ENCODE measurements at regions not wholly inside any gene's neighbourhood (a gene's known extent, or its start where the extent isn't known, plus 50 kb on each side); places are given as distances from the start of the nearest gene placed in this dataset.

DNA sequence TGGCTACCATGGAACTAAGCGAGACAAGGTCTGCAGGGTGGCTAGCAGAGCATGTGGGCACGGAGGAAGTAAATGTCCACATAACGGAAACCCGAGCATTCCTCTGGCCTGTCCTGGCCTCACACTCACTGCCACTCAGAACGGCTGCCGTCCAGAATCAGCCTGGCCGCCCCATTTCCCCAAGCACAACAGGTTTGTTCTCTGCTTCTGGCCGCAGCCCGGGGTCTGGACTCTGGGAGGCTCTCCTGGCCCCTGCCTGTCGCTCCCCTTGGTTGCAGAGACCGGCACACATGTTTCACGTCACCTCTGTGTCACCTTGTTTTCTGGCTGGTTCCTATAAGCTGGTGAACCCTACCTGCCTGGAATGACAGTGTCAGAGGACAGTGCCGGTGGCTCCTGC, 69.3 kb downstream of the GLI2 start:
- no peak for ATAC-seq
- no peak for DNase-seq
- intact Hi-C loops (cut with DNase I), result no loop called here

DNA sequence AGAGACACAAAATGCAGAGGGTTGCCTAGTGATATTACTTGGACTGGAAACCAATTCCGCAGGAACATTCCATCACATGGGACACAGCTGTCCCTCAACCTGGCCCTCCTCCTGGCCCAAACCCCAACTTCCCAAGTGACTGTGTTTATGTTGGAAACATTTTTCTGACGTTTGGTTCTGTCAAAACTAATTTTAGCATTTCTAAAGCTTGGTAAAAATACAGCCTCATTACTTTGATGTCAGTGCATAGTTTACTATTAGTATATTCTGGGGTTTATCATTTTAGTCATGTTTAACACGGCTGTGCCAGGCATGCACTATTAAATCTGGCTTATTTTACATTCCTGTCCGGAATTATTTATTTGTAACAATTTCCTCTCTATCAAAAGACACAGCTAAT, 69.9 kb downstream of the GLI2 start:
- ATAC-seq (no peak), DNase-seq (no peak)
- intact Hi-C loops (cut with DNase I), result no loop called here

DNA sequence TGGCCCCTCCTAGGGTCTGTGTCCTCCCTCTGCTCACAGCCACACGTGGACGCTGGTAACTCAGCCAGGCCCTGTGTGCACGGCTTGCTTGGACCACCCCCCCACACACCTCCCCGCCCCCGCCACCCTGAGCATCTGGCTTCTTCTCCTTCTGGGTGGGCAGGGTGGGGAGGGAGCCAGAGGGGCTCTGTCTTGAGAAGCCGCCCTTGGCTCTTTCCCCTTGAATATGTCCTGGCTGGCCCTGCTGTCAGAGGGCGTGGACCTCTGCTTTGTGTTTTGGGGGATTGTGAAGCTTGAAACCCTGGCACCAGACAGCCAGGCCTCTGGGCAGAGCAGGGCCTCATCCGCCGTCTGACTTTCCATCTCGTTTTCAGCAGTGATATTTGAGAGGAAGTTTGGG, 72.1 kb downstream of the GLI2 start:
- intact Hi-C loops (cut with DNase I), result no loop called here
- no peak for DNase-seq
- ATAC-seq, result no peak

DNA sequence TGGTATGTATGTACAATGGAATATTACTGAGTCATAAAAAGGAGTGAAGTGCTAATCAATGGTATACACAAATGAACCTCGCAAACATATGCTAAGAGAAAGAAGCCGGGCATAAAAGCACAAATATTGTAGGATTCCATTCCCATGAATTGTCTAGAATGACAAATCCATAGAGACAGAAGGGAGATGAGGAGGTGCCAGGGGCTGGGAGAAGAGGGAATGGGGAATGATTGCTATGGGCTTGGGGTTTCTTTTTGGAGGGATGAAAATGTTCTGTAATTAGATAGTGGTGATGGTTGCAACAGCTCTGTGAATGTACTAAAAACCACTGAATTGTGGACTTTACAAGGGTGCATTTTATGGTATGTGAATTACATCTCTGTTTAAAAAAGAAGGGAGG, 73.5 kb downstream of the GLI2 start:
- DNase-seq (no peak), ATAC-seq (no peak)
- intact Hi-C loops (cut with DNase I), result no loop called here

DNA sequence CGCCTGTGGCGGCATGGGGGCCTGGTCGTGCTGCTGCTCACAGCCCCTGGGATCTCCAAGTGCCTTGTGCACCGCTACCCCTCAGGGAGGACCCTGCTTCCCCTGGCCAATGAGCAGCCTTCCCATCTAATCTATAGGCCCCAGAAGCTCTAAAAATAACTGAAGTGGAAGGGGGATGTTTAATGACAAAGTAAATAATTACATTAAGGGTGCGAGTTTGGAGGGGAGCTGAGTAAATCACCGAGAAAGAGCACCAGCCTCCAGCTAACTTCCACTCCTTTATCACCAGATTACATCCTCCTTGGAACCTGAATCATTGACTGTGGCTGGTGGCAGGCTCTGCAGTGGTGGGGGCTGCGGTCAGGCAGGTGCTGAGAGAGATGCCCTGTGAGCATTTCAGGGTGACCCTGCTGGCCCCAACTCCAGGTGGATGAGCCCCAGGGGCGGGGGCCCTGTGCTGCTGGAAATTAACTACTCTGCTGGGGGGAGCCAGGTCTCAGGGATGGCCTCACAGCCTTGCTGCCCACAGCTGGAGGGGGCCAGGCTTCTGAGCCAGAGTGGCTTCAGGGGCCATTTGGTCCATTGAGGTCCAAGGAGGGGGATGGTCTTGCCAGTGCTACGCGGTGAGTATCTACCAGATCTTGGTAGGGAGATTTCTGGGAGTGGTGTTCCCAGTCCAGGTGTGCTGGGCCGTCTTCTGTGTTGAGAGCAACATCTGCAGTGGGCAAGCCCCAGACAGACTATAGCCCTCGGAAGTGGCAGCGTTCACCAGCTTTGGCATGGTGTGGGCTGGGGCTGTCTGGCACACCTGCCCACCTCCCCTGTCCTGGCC, 74.2 kb downstream of the GLI2 start:
- intact Hi-C loops (cut with DNase I), result no loop called here
- DNase-seq, result no peak
- ATAC-seq, result no peak

DNA sequence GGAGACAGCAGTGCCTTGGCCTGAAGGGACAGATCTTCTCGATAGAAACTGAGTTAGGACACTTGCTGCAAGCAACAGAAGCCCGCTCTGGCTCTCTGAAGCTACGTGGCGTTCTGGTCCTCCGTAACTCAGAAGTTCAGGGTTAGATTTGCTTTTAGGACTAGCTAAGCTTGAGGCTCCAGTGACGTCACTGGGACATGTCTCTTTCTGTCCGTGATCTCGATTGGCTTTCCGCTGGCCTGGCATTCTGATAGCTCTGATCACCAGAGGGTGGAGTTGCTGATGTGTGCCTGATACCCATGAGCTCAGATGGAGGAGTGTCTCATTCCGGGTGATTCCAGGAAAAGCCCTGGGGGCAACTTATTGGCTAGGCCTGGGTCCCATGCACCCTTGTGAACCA, 75.0 kb downstream of the GLI2 start:
- DNase-seq (no peak), ATAC-seq (no peak)
- intact Hi-C loops (cut with DNase I), result no loop called here

DNA sequence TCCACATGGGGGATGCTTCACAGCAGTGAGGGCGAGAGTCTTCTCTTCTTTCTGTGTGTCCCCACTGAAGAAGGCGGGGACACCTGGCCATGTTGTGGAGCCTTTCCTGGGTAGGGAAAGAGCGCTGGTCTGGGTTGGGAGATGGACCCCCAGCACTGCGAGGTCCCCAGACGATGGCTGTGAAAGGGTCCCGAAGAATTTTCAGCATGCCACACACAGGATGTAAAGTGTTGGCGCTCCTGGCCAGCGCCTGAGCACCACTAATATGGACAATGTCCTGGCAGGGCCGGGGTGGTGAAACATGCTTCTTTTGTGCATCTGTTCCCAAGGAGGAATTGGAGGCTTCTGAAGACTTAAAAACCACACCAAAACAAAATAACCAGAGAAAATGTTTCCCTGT, 77.2 kb downstream of the GLI2 start:
- intact Hi-C loops (cut with DNase I), result no loop called here
- DNase-seq (no peak), ATAC-seq (no peak)

DNA sequence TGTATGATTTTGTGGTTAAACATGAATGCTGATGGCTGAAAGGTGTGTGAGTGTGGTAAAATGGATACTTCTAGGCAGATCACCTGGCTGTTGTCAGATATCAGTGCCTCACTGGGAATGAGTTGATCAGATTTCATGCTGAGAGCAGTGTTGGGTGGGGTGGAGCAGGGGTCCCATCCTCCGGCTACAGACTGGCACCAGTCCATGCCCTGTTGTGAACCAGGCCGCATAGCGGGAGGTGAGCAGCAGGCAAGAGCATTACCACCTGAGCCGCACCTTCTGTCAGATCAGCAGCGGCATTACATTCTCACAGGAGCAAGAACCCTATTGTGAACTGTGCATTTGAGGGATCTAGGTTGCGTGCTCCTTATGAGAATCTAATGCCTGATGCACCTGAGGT, 78.7 kb downstream of the GLI2 start:
- intact Hi-C loops (cut with DNase I), result no loop called here
- ATAC-seq (no peak), DNase-seq (no peak)

DNA sequence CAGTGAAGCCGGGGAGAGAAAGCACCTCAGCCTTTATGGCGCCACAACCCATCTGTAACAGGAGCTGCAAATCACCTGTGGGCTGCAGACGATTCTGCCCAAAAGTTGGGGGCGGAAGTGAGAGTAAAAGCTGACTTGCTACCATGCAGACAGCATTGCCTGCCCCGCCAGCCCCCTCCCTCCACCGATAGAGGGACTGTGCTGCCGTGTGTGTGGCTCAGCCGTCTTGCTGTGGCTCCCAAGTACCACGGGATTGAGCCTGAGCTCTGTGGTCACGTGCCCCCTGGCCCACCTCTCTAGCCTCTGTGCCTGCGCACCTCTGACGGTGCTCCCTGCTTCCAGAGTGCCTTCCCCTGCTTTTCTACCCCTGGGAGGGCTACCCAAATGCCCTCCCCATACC, 79.6 kb downstream of the GLI2 start:
- DNase-seq, result peak; percentile 3
- intact Hi-C loops (cut with DNase I), result no loop called here
- no peak for ATAC-seq

DNA sequence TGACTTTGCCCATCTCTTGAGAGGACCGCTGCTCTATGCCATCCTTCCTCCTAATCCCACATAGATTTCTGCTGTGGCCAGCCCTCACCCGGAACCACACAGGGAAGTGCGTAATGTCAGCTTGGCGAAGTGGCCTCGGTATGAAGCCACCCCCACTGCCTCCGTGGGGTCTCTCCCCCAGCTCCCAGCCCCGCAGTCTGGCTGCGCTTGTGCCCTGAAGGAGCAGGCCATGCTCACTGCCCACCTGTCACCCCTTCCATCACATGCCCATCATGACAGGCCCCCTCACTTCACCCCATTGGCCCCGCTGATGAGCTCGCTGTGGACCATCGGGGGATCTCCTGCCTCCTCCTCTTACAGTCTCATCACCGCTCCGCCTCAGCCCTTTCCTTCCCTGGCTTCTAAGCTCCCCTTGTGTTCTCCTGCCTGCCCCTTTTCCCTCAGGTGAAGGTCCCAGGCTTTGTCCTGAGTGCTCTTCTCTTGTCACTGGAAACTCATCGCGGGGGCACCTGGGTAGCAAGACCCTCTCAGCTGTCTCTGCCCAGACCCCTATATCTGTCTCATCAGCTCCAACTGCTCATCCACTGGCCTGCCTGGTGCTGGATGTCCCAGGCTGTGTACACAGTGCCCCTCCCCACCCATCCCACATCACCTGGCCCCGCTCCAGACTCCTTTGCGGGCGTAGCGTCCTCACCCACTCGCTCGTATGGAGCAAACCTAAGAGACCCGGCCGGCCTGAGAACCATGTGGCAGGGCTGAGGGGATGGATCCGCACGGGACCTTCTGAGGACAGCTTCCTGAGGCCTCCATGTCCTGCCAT, 81.7 kb downstream of the GLI2 start:
- intact Hi-C loops (cut with DNase I), result no loop called here
- no peak for DNase-seq

DNA sequence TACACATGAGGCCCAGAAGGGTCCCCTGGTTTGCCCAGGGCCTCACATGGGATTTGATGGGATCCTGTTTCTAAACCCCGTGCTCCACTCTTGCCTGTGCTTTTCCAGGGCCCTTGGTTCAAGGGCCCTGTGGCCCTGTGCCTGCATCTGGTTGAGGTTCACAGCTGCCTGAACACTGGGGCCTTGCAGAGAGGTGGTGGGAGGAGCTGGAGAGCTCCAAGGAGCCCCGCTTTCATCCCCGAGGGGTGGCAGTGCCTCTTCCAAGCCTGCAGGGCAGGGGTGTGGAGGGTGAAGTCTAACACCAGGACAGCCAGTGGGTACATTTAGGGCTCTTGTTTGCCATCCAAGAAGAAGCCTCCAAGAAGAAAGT, 82.3 kb downstream of the GLI2 start:
- ATAC-seq (no peak), DNase-seq (no peak)
- intact Hi-C loops (cut with DNase I), result no loop called here

More for the DNA sequence above, 81.7 kb downstream of the GLI2 start:
- ATAC-seq, result no peak

DNA sequence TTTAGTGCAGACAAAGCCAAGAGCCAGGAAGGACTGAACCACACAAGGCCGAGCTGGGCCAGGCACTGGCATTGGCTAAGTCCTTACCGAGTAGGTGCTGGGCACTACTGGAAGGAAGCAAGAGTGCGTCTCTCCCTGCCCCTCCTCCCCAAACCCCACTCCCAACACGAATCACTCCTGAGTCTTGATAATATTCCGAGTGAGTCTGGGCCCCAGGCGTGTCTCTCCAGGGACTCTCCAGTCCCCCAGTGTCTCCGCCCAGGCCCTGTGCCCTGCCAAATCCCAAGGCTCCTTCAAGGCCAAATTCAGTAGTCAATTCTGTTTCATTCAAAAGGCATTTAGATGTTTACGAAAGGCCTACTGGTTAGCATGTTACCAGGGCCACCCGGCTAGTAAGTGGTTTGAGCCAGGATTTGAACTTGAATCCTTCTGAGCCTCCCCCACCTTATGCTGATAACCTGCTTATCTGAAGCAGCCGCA, 82.8 kb downstream of the GLI2 start:
- intact Hi-C loops (cut with DNase I), result no loop called here
- peak; percentile 47 for DNase-seq
- peak; percentile 25 to 31 for ATAC-seq

DNA sequence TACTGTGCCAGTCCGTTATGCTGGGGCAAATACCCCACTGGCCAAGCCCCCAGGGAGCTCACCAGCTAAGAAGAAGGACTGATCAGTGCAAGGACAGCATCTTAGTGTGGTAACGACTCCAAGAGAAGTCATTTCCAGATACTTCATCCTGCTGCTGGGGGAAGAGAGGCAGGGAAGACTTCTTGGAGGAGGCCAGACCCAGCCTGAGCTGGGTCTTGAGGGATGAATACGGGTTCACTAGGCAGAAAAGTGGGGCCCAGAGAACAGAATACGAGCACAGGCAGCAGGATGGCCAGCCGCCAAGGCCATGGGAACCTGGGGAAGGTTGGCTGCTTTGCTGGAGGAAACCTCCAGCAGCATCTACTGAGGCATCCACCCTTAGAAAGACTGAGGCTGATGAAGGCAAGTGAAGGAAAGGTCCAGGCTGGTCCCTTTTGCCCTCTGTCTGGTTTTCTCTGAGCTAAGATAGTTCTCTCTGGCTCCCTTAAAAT, 84.1 kb downstream of the GLI2 start:
- no peak for DNase-seq
- ATAC-seq, result no peak
- intact Hi-C loops (cut with DNase I), result no loop called here

DNA sequence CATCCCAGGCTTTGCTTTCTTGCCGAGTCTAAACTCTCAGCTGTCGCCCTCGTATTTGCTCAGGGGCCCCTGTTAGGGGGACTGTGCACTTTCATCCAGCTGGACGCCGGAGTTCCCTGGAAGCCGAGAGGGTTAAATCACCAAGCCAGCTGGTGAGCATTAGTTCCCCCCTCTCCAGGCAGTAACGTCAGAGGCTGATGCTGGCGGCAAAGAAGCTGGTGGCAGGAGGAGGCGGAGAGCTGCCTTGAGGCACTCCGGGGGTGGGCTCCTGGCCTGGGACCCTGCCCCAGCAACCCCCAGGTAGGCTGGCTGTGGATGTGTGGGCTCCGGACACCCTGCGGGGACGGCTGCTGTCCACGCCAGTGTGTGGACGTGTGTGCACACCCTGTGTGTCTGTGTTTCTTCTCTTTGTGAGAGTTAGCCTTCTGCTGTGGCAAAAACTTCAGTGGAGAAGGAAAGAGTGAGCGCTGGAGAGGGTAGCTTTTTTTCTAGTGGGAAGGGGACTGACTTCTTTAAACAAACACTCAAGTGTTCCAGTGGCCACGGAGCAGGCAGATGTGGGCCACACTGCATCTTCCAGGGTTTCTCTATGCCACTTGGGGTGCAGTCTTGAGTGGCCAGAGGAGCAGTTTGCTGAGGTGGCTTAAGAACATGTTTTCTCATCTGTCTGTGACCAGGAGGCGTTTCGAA, 84.7 kb downstream of the GLI2 start:
- DNase-seq (no peak), ATAC-seq (peak; percentile 49 to 53)
- intact Hi-C loops (cut with DNase I), result no loop called here

DNA sequence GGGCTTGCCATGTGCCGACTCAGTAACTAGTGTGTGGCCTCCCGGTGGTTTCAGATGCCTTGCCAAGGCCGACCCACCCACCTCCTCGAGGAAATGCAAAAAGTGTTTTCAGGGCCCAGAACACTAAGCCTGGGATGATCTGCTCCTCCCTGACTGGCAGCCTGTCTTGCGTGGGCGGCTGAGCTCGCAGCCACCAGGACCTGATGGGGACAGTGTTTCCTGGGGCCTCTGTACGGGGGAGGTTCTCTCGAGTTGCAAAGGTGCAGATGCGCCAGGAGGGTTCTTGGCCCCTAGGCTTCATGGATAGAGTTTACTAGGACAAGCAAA, 85.2 kb downstream of the GLI2 start:
- ATAC-seq (peak; percentile 31 to 33), DNase-seq (peak; percentile 41)
- intact Hi-C loops (cut with DNase I), result no loop called here

DNA sequence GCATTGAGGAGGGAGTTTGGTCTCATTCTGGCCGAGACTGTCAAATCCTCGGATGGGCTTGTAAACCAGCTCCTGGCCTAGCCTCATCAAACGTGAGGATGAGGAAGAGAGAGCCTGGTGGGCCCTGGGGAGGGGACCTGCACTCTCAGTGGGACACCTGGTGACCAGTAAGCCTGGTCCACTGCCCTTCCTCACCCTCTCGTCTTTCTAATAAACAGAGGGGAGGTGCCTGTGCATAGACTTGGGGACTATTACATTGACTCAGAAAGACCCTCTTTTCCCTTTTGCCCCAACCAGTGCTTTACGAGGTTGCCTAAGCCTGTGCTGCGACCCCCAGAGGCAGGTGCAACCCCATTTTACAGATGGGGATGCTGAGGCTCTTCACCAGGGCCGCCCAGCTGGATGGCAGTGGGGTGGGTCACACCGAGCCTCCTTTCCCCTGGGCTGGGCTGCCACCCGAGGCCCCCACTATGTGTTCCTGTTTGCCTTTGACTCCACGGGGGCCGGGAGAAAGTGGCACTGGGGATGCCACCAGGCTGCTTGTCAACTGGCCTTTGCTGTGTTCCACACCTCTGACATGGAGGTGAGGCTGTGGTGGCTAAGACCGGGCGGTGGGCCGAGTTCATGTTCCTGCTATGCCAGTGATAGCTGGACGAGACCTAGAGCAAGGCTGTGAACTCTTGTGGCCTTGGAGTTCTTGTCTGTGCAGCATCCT, 85.9 kb downstream of the GLI2 start:
- ATAC-seq (no peak), DNase-seq (no peak)
- intact Hi-C loops (cut with DNase I), result no loop called here

DNA sequence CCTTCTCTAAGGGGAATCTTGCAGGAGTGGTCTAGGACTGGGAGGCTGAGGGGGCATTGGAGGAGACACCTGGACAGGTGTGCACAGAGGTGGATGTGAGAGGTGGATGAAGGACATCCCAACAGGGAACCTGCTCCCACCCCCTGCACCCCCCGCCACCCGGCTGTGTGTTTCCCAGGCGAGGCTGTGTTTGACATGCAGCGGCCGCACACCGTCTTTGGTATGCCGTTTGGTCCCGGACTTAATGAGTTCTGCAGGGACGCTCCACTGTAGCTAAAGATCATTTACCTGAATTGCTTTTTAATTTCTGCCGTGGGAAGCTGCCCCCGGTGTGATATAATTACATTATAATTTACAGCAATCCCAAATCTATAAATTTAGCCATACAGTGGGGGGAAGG, 87.3 kb downstream of the GLI2 start:
- no peak for DNase-seq

DNA sequence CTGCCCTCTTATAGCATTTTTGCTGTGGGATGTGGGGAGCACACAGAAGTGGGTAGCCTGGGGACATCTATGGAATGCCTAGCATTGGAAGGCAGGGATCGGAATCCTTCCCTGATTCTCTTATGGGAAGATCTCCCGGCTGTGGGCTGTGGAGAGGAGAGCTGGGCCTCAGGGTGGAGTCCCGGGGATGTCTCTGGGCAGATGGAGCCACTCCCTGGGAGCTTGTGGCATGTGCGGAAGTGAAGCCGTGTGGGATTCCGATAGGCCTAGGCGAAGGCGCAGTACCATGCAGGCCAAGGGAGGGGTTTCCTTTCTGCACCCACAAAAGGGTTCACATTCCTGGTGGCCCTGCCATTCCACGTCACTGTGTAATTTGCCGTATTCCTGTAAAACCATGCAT, 87.9 kb downstream of the GLI2 start:
- intact Hi-C loops (cut with DNase I), result no loop called here
- DNase-seq (no peak), ATAC-seq (no peak)

More for the DNA sequence above, 87.3 kb downstream of the GLI2 start:
- ATAC-seq, result no peak
- intact Hi-C loops (cut with DNase I), result no loop called here

DNA sequence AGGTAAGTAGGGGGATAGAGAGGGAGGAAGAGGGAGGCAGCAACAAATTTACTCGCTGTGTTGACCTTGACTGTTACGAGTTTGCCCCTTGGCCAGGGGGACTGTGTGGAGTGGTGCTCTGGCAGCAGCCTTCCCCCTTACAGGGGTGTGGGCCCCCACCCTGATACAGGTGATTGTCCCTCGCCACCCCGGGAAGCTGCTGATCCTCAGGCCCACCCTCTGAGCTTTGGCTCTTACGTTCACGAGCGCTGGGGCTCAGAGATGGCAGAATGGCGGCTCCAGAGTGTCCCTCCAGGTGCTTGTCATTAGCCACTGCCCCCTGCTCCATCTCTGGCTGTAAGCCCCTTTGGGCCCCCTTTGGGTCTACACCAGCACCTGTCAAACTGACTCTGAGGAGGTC, 88.6 kb downstream of the GLI2 start:
- ATAC-seq, result no peak
- DNase-seq, result no peak
- intact Hi-C loops (cut with DNase I), result no loop called here

Measured in left cardiac atrium (tissue), 4 donors.